Caco-2 (cell line): ENCODE measurements at regions not wholly inside any gene's neighbourhood (a gene's known extent, or its start where the extent isn't known, plus 50 kb on each side); places are given as distances from the start of the nearest gene placed in this dataset.

ENCODE experiments used
- BruUV-seq: library from RNA; stranded (reverse); fragments of 400-500 nt; replicated peaks from 2 replicates; lab custom pipeline; 2021; lab: Mats Ljungman, UMichigan
- CTCF ChIA-PET: fragments of 300-600 bp; sonication (Branson Sonifier 250); formaldehyde crosslinking; loops from one replicate; lab custom pipeline; 2022; ENCODE audit warnings: antibody characterized with exemption; lab: Charles Lee
- POLR2A ChIA-PET: fragments of 300-600 bp; sonication (Branson Sonifier 250); formaldehyde crosslinking; loops from one replicate; lab custom pipeline; 2022; ENCODE audit warnings: antibody characterized with exemption; lab: Charles Lee
- DNase-seq, 2 experiments: peaks; one replicate each; pipeline versions ENCODE4 v3.0.0 to v3.0.0-alpha.2; 2020 to 2022
- H3K27me3 ChIP-seq: replicated peaks from 2 replicates; pipeline ENCODE4 v1.6.0; 2011; ENCODE audit warnings: low read length; ENCODE audit not compliant: control insufficient read depth, insufficient read depth
- H3K36me3 ChIP-seq: 2 replicates; pipeline ENCODE4 v1.5.1; 2011; ENCODE audit warnings: low read length; ENCODE audit not compliant: control insufficient read depth, insufficient read depth
- H3K4me1 ChIP-seq: fragments of 250-450 bp; sonication (Bioruptor Pico); 2 replicates; pipeline ENCODE4 v1.5.1; 2020; ENCODE audit warnings: mild to moderate bottlenecking
- H3K4me3 ChIP-seq: 2 replicates; pipeline ENCODE4 v1.5.1; 2011; ENCODE audit warnings: low read depth, mild to moderate bottlenecking, control low read depth, low read length
- H3K9me3 ChIP-seq: fragments of 250-450 bp; sonication (Bioruptor Pico); 2 replicates; pipeline ENCODE4 v1.5.1; 2020; ENCODE audit warnings: mild to moderate bottlenecking, moderate library complexity
- H3K27ac Mint-ChIP-seq: one replicate; pipeline ENCODE4 v1.8.0; 2022; ENCODE audit warnings: mixed read lengths; ENCODE audit not compliant: unreplicated experiment
- H3K27me3 Mint-ChIP-seq: one replicate; pipeline ENCODE4 v1.8.0; 2022; ENCODE audit warnings: mixed read lengths; ENCODE audit not compliant: insufficient read depth, unreplicated experiment
- H3K36me3 Mint-ChIP-seq: one replicate; pipeline ENCODE4 v1.8.0; 2022; ENCODE audit warnings: mild to moderate bottlenecking, mixed read lengths; ENCODE audit not compliant: insufficient read depth, unreplicated experiment
- H3K4me1 Mint-ChIP-seq: one replicate; pipeline ENCODE4 v1.8.0; 2022; ENCODE audit warnings: low read depth, mixed read lengths; ENCODE audit not compliant: unreplicated experiment
- H3K4me3 Mint-ChIP-seq: one replicate; pipeline ENCODE4 v1.8.0; 2022; ENCODE audit warnings: mild to moderate bottlenecking, moderate library complexity, mixed read lengths; ENCODE audit not compliant: unreplicated experiment
- H3K9me3 Mint-ChIP-seq: one replicate; pipeline ENCODE4 v1.8.0; 2022; ENCODE audit warnings: mixed read lengths; ENCODE audit not compliant: unreplicated experiment
- intact Hi-C: fragments of 100-400 bp; cut with micrococcal nuclease; formaldehyde crosslinking; loops from one replicate; pipeline ENCODE4 v1.10.0; 2022; ENCODE audit not compliant: unreplicated experiment
- TF ChIP-seq, protein P1 (sequence below), 2 experiments: fragments of 200-600 bp in 1 of 2; IDR thresholded peaks; 1 replicate in 1 of 2; 2 replicates in 1 of 2; pipeline versions ENCODE4 v1.5.1 to v1.8.0; 2011 to 2022; ENCODE audit warnings: antibody characterized with exemption in 1 of 2, control low read depth in 1 of 2, inconsistent platforms in 1 of 2, low read depth in 1 of 2, low read length in 1 of 2, mild to moderate bottlenecking in 1 of 2, moderate library complexity in 1 of 2; ENCODE audit not compliant: insufficient read depth in 1 of 2, severe bottlenecking in 1 of 2, unreplicated experiment in 1 of 2

DNA sequence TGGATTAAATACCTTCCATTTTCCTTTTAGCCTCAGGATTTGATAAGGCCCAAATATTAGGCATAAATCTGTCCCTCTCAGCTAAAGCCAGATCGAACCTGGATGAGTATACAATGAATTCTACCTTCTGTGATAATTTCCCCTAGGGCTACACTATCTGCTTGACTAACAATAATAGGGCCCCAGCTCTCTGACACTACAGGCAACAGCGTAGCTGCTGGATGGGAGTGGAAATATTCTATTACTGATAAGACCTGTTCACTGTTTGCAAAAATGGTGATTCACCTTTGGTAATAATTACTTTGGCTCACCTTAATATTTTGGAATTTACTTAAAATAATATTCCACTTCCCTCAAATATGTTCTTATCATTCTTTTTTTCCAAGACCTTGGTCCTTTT, 644.2 kb upstream of the SEMA6A start:
- intact Hi-C loops, result no loop called here
- TF ChIP-seq, protein P1, sequence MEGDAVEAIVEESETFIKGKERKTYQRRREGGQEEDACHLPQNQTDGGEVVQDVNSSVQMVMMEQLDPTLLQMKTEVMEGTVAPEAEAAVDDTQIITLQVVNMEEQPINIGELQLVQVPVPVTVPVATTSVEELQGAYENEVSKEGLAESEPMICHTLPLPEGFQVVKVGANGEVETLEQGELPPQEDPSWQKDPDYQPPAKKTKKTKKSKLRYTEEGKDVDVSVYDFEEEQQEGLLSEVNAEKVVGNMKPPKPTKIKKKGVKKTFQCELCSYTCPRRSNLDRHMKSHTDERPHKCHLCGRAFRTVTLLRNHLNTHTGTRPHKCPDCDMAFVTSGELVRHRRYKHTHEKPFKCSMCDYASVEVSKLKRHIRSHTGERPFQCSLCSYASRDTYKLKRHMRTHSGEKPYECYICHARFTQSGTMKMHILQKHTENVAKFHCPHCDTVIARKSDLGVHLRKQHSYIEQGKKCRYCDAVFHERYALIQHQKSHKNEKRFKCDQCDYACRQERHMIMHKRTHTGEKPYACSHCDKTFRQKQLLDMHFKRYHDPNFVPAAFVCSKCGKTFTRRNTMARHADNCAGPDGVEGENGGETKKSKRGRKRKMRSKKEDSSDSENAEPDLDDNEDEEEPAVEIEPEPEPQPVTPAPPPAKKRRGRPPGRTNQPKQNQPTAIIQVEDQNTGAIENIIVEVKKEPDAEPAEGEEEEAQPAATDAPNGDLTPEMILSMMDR (IDR thresholded peaks at IDR 0.05; ENCODE audit: insufficient read depth in 1 of 2, low read depth in 1 of 2, low read length in 1 of 2, severe bottlenecking in 1 of 2, unreplicated experiment in 1 of 2), result no peak
- Mint-ChIP-seq H3K4me1 (peaks cover 30% of the 10 kb centered on the region), H3K4me3 (no peak overlapping the region), H3K27me3 (no peaks in the 10 kb centered on the region), H3K36me3 (peaks cover 13% of the 10 kb centered on the region), H3K9me3 (peaks cover 17% of the 10 kb centered on the region), H3K27ac (no peak overlapping the region)
- Histone ChIP-seq H3K27me3 (no peaks in the 10 kb centered on the region), H3K9me3 (no peaks in the 10 kb centered on the region), H3K4me3 (no peak overlapping the region), H3K4me1 (peaks cover 48% of the 10 kb centered on the region), H3K36me3 (no peaks in the 10 kb centered on the region)
- BruUV-seq, result no TSS peak
- POLR2A ChIA-PET, result no interaction called here
- DNase-seq, result peak; percentile 30 to 46
- CTCF ChIA-PET, result no interaction called here

DNA sequence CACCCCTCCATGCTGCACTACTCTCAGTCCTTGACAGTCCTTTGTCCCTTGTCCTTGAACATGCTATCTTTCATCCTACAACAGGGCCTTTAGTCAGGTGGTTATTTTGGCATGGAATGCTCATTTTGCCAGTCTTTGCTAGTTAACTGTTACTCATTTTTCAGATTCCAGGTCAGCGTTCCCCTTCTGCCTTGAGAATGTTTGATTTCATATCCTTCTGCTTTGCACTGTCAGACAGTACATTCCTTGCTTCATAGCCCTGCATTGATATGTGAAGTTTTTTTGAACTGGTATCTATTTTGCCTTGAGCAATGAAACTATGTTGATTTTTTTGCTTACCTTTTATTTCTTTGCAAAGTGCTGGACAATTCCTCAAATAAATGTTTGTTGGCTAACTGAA, 638.2 kb upstream of the SEMA6A start:
- peaks cover 30% of the 10 kb centered on the region for H3K4me1 ChIP-seq
- H3K9me3 ChIP-seq, result no peaks in the 10 kb centered on the region
- ChIA-PET POLR2A (no interaction called here), CTCF (no interaction called here)
- TF ChIP-seq, protein P1 (IDR thresholded peaks at IDR 0.05; ENCODE audit: insufficient read depth in 1 of 2, low read depth in 1 of 2, low read length in 1 of 2, severe bottlenecking in 1 of 2, unreplicated experiment in 1 of 2), result no peak
- H3K27me3 Mint-ChIP-seq, result no peaks in the 10 kb centered on the region
- no TSS peak for BruUV-seq
- H3K36me3 ChIP-seq, result no peaks in the 10 kb centered on the region
- peaks cover 19% of the 10 kb centered on the region for H3K9me3 Mint-ChIP-seq
- no peak for DNase-seq
- peaks cover 25% of the 10 kb centered on the region for H3K4me1 Mint-ChIP-seq
- no peak overlapping the region for H3K4me3 ChIP-seq
- no peaks in the 10 kb centered on the region for H3K27me3 ChIP-seq
- H3K36me3 Mint-ChIP-seq, result peaks cover 5% of the 10 kb centered on the region
- intact Hi-C loops, result no loop called here
- no peak overlapping the region for H3K27ac Mint-ChIP-seq
- no peak overlapping the region for H3K4me3 Mint-ChIP-seq

DNA sequence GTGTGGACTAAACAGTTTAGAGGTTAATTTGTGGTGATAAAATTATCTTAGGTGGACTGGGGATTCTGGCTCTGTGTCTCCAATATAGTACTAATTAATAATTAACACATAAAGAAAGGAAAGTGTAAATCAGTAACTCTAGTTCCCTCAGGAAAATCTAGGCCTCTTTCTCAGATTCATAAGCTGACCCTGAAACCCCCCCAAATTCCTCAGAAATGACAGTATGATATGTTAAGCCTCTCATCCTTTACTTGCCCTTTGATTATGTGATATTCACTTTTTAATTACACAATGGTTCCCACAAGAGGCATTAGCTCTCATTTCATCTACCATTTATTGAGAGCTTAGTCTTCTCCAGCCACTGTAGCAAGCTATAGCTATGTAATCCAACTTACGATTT, 636.2 kb upstream of the SEMA6A start:
- H3K27me3 ChIP-seq, result no peaks in the 10 kb centered on the region
- no peak overlapping the region for H3K4me3 ChIP-seq
- H3K9me3 ChIP-seq, result no peaks in the 10 kb centered on the region
- Mint-ChIP-seq H3K27ac (no peak overlapping the region), H3K4me3 (no peak overlapping the region), H3K36me3 (peaks cover 5% of the 10 kb centered on the region), H3K9me3 (peaks cover 11% of the 10 kb centered on the region), H3K4me1 (peaks cover 24% of the 10 kb centered on the region), H3K27me3 (no peaks in the 10 kb centered on the region)
- DNase-seq, result no peak
- H3K36me3 ChIP-seq, result no peaks in the 10 kb centered on the region
- BruUV-seq, result no TSS peak
- H3K4me1 ChIP-seq, result peaks cover 36% of the 10 kb centered on the region
- CTCF ChIA-PET, result no interaction called here
- POLR2A ChIA-PET, result no interaction called here
- intact Hi-C loops, result no loop called here
- TF ChIP-seq, protein P1 (IDR thresholded peaks at IDR 0.05; ENCODE audit: insufficient read depth in 1 of 2, low read depth in 1 of 2, low read length in 1 of 2, severe bottlenecking in 1 of 2, unreplicated experiment in 1 of 2), result no peak
